ENCODE measurements at regions not wholly inside any gene's neighbourhood (a gene's known extent, or its start where the extent isn't known, plus 50 kb on each side); places are given as distances from the start of the nearest gene placed in this dataset.
"Not testable (repeated sequence)": the region's sequence is repeated elsewhere in the genome, so short reads cannot be mapped to it uniquely, and the experiment has no call there.

DNA sequence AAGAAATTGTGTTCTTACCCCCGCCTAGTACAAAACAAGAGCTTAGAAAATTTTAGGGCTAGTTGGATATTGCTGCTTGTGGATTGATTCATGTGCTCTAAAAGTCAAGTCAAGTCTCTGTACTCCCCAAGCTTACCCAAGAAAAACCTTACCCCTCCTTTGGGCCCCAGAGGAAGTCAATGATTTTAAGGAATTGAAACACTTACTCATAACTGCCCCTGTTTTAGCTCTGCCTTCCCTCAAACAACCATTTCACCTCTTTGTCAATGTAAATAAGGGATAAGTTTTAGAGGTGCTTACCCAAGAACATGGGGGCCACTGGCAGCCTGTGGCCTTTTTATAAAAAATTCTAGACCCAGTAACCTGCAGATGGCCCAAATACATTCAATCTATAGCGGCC is 136.6 kb upstream of the RMP24 start:
- Histone ChIP-seq H4K20me1 (no peaks in the 10 kb centered on the region), H3K36me3 (no peaks in the 10 kb centered on the region; a peak in 1 of 22 replicates), H3K4me3 (no peak overlapping the region), H3K4me1 (peaks cover 0 to 32% (median 8%) of the 10 kb centered on the region in 10 experiments; a peak in 10 of 20 replicates), H3K4me2 (peak overlapping the region in 5 of 11 experiments; percentile 43 to 65 (median 50); a peak in 10 of 22 replicates), H3K27me3 (no peaks in the 10 kb centered on the region), H3K9me3 (replicated peaks in 1 of 11) (peaks cover 29 to 46% (median 38%) of the 10 kb centered on the region in 11 experiments), H3K9ac (no peak overlapping the region), H3K27ac (peak overlapping the region in 4 of 11 experiments; percentile 9 to 38 (median 26); a peak in 5 of 22 replicates)
- no peak for TF ChIP-seq Cebpa-rat (IDR thresholded peaks at IDR 0.05)

- Histone ChIP-seq H3K27me3 (no peaks in the 10 kb centered on the region), H3K4me2 (peak overlapping the region in 4 of 11 experiments; percentile 43 to 65 (median 56); a peak in 6 of 22 replicates)
Observed at GRCh38 chr18:35836932-35837331, 135.5 kb upstream of the RMP24 start.

DNA sequence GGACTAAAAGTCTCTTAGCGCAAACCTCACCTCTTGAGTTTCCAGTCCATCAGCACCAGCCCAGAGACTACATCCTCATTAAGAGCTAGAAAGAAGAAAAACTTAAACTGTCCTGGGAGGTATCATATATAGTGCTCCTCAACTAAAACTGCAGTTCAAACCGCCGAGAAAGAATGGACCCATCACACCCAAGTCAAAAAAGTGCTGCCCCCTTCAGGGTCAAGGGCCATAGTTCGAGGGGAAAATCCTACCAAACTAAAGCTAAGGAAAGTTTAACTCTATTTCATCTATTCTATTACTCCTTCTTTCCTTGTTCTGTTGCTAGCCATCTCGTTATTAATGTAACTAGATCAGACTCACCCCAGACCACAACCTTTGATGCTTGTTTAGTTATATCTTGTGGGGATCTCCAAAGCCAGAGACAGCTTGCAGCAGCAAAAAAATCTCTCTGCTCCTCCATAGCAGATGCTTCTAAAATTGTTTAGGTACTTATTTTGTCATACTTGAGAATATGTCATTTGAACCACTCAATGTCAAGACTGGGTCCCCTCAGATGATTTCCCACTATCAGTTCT is 134.5 kb upstream of the RMP24 start:
- no peak for TF ChIP-seq Cebpa-rat (IDR thresholded peaks at IDR 0.05)
- H3K27me3 ChIP-seq = no peaks in the 10 kb centered on the region
- peaks cover 0 to 32% (median 8%) of the 10 kb centered on the region in 10 experiments; a peak in 10 of 20 replicates for H3K4me1 ChIP-seq
- peaks cover 9 to 31% (median 17%) of the 10 kb centered on the region in 11 experiments for H3K9me3 ChIP-seq (replicated peaks in 1 of 11)
- no peaks in the 10 kb centered on the region; a peak in 1 of 22 replicates for H3K36me3 ChIP-seq
- H3K4me2 ChIP-seq = no peak overlapping the region
- H3K9ac ChIP-seq = no peak overlapping the region
- no peak overlapping the region for H3K4me3 ChIP-seq
- no peaks in the 10 kb centered on the region for H4K20me1 ChIP-seq
- H3K27ac ChIP-seq = no peak overlapping the region

More at GRCh38 chr18:35836932-35837331, 135.5 kb upstream of the RMP24 start:
- H3K27ac ChIP-seq = no peak overlapping the region
- H4K20me1 ChIP-seq = no peaks in the 10 kb centered on the region
- no peaks in the 10 kb centered on the region; a peak in 1 of 22 replicates for H3K36me3 ChIP-seq
- no peak for TF ChIP-seq Cebpa-rat (IDR thresholded peaks at IDR 0.05)
- H3K4me1 ChIP-seq = peaks cover 0 to 32% (median 8%) of the 10 kb centered on the region in 10 experiments; a peak in 10 of 20 replicates
- no peak overlapping the region for H3K9ac ChIP-seq
- H3K9me3 ChIP-seq (replicated peaks in 1 of 11) = peaks cover 20 to 42% (median 28%) of the 10 kb centered on the region in 11 experiments
- no peak overlapping the region for H3K4me3 ChIP-seq

DNA sequence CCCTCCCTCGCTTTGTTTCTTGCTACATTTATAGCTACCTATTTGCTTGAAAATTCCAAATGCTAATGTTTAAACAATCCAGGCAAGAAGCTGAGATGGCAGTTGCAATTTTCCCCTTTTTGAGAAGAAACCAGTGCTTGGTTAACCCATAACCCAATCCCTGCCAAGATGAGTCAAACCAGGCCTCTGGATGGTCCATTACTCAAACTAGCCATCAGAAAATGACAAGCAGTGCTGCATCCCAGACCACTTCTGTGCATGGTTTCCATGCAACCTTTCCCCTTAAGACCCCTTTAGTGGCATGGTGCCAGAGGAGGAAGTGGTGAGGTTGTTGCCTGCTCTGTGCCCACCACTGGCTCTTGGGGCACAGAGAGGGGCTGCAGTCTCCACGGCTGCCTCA is 131.2 kb upstream of the RMP24 start:
- Histone ChIP-seq H3K9ac (no peak overlapping the region), H4K20me1 (no peaks in the 10 kb centered on the region), H3K4me1 (peaks cover 0 to 12% (median 3%) of the 10 kb centered on the region in 10 experiments; a peak in 10 of 20 replicates), H3K9me3 (replicated peaks in 1 of 11) (peaks cover 0 to 21% (median 7%) of the 10 kb centered on the region in 11 experiments; a peak in 10 of 22 replicates), H3K4me3 (no peak overlapping the region), H3K4me2 (no peak overlapping the region), H3K27ac (no peak overlapping the region), H3K36me3 (no peaks in the 10 kb centered on the region), H3K27me3 (no peaks in the 10 kb centered on the region)
- no peak for TF ChIP-seq Cebpa-rat (IDR thresholded peaks at IDR 0.05)

- H3K9ac ChIP-seq = no peak overlapping the region
- no peak overlapping the region for H3K4me2 ChIP-seq
- H3K4me3 ChIP-seq = no peak overlapping the region
- peaks cover 0 to 21% (median 7%) of the 10 kb centered on the region in 11 experiments; a peak in 10 of 22 replicates for H3K9me3 ChIP-seq (replicated peaks in 1 of 11)
- H3K27ac ChIP-seq = no peak overlapping the region
- no peaks in the 10 kb centered on the region for H3K27me3 ChIP-seq
- no peaks in the 10 kb centered on the region for H3K4me1 ChIP-seq
- H4K20me1 ChIP-seq = no peaks in the 10 kb centered on the region
- H3K36me3 ChIP-seq = no peaks in the 10 kb centered on the region
- TF ChIP-seq Cebpa-rat (IDR thresholded peaks at IDR 0.05) = no peak
Observed at GRCh38 chr18:35842536-35842935, 129.9 kb upstream of the RMP24 start.

- not testable (repeated sequence) for H3K27ac ChIP-seq, H3K4me3 ChIP-seq
Observed at GRCh38 chr18:35848321-35848720, 124.2 kb upstream of the RMP24 start.

DNA sequence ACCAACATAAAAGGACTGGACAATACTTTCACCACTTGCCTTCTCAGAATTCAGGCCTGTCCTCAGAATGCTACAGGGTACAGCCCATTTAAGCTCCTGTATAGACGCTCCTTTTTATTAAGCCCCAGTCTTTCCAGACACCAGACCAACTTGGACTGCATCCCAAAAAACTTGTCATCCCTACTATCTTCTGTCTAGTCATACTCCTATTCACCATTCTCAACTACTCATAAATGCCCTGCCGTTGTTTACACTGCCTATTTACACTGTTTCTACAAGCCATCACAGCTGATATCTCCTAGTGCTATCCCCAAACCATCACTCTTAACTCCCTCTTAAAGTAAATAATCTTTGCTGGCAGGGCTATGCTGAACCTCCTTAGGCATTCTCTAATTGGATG is 123.2 kb upstream of the RMP24 start:
- not testable (repeated sequence) for H3K36me3 ChIP-seq; H3K4me1 ChIP-seq; H3K27me3 ChIP-seq; H3K9me3 ChIP-seq (replicated peaks in 1 of 11); H4K20me1 ChIP-seq; H3K9ac ChIP-seq; H3K4me2 ChIP-seq; H3K4me3 ChIP-seq; H3K27ac ChIP-seq

More at GRCh38 chr18:35848321-35848720, 124.2 kb upstream of the RMP24 start:
- not testable (repeated sequence) for H3K4me1 ChIP-seq; H3K9ac ChIP-seq; H3K4me2 ChIP-seq; H3K36me3 ChIP-seq; H4K20me1 ChIP-seq; H3K9me3 ChIP-seq (replicated peaks in 1 of 11); H3K27me3 ChIP-seq

GRCh38 chr18:35851286-35851970 is 121.1 kb upstream of the RMP24 start:
- H3K36me3 ChIP-seq = no peaks in the 10 kb centered on the region
- no peak overlapping the region for H3K4me2 ChIP-seq
- no peaks in the 10 kb centered on the region for H3K4me1 ChIP-seq
- no peak overlapping the region for H3K4me3 ChIP-seq
- no peaks in the 10 kb centered on the region for H3K27me3 ChIP-seq
- H3K9ac ChIP-seq = no peak overlapping the region
- TF ChIP-seq Cebpa-rat (IDR thresholded peaks at IDR 0.05) = no peak
- no peaks in the 10 kb centered on the region for H4K20me1 ChIP-seq
- no peak overlapping the region for H3K27ac ChIP-seq
- H3K9me3 ChIP-seq (replicated peaks in 1 of 11) = peaks cover 0 to 5% (median 0%) of the 10 kb centered on the region in 11 experiments; a peak in 1 of 22 replicates

- Histone ChIP-seq H4K20me1 (no peaks in the 10 kb centered on the region), H3K4me2 (no peak overlapping the region), H3K27ac (no peak overlapping the region), H3K4me3 (no peak overlapping the region), H3K36me3 (no peaks in the 10 kb centered on the region), H3K27me3 (no peaks in the 10 kb centered on the region), H3K9me3 (replicated peaks in 1 of 11) (peaks cover 0 to 13% (median 0%) of the 10 kb centered on the region in 11 experiments; a peak in 1 of 22 replicates), H3K9ac (no peak overlapping the region), H3K4me1 (no peaks in the 10 kb centered on the region)
- TF ChIP-seq Cebpa-rat (IDR thresholded peaks at IDR 0.05) = no peak
Observed at GRCh38 chr18:35852786-35853185, 119.7 kb upstream of the RMP24 start.
